ENCODE measurements at regions not wholly inside any gene's neighbourhood (a gene's known extent, or its start where the extent isn't known, plus 50 kb on each side); places are given as distances from the start of the nearest gene placed in this dataset.

GRCh38 chr3:102972350-102972749, 537.5 kb downstream of the ZPLD1 start:
- H3K4me3 Mint-ChIP-seq: no peak overlapping the region
- Histone ChIP-seq H3K9ac (no peak overlapping the region), H3F3A (ENCODE audit: low read depth) (no peaks in the 10 kb centered on the region), H3K9me3 (ENCODE audit: low read depth) (no peaks in the 10 kb centered on the region), H3K4me3 (no peak overlapping the region), H3K79me2 (ENCODE audit: low read depth) (no peaks in the 10 kb centered on the region), H4K20me1 (ENCODE audit: low read depth) (no peaks in the 10 kb centered on the region), H2AFZ (replicated peaks) (no peak overlapping the region), H3K4me2 (no peak overlapping the region), H3K27me3 (no peaks in the 10 kb centered on the region), H3K4me1 (no peaks in the 10 kb centered on the region), H3K27ac (no peak overlapping the region), H3K36me3 (no peaks in the 10 kb centered on the region)
- H3K27me3 Mint-ChIP-seq (ENCODE audit: insufficient read depth, low read depth): no peaks in the 10 kb centered on the region
- no peaks in the 10 kb centered on the region for H3K36me3 Mint-ChIP-seq
- H3K27ac Mint-ChIP-seq: no peak overlapping the region
- peaks cover 7% of the 10 kb centered on the region for H3K9me3 Mint-ChIP-seq
- no peak for TF ChIP-seq EZH2phosphoT487 (IDR thresholded peaks at IDR 0.05)
- TF ChIP-seq EZH2 (IDR thresholded peaks at IDR 0.05): no peak
- no peak for TF ChIP-seq CTCF (IDR thresholded peaks at IDR 0.05)
- no peaks in the 10 kb centered on the region for H3K4me1 Mint-ChIP-seq
- no peak for DNase-seq (ENCODE audit: low spot score)

GRCh38 chr3:102974333-102974732, 539.5 kb downstream of the ZPLD1 start:
- H2AFZ ChIP-seq (replicated peaks): no peak overlapping the region
- no peak overlapping the region for H3K4me2 ChIP-seq
- Mint-ChIP-seq H3K9me3 (peaks cover 3% of the 10 kb centered on the region), H3K4me3 (no peak overlapping the region), H3K4me1 (no peaks in the 10 kb centered on the region), H3K27ac (no peak overlapping the region), H3K27me3 (ENCODE audit: insufficient read depth, low read depth) (no peaks in the 10 kb centered on the region), H3K36me3 (no peaks in the 10 kb centered on the region)
- no peaks in the 10 kb centered on the region for H3K79me2 ChIP-seq (ENCODE audit: low read depth)
- H4K20me1 ChIP-seq (ENCODE audit: low read depth): no peaks in the 10 kb centered on the region
- no peaks in the 10 kb centered on the region for H3K27me3 ChIP-seq
- H3K36me3 ChIP-seq: no peaks in the 10 kb centered on the region
- no peaks in the 10 kb centered on the region for H3K9me3 ChIP-seq (ENCODE audit: low read depth)
- no peak for DNase-seq (ENCODE audit: low spot score)
- H3K9ac ChIP-seq: no peak overlapping the region
- no peak overlapping the region for H3K4me3 ChIP-seq
- no peaks in the 10 kb centered on the region for H3K4me1 ChIP-seq
- H3F3A ChIP-seq (ENCODE audit: low read depth): no peaks in the 10 kb centered on the region
- TF ChIP-seq EZH2 (IDR thresholded peaks at IDR 0.05): no peak
- TF ChIP-seq EZH2phosphoT487 (IDR thresholded peaks at IDR 0.05): no peak
- no peak for TF ChIP-seq CTCF (IDR thresholded peaks at IDR 0.05)
- H3K27ac ChIP-seq: no peak overlapping the region

- H3K9ac ChIP-seq: no peak overlapping the region
- Mint-ChIP-seq H3K27me3 (ENCODE audit: insufficient read depth, low read depth) (no peaks in the 10 kb centered on the region), H3K9me3 (no peaks in the 10 kb centered on the region), H3K36me3 (no peaks in the 10 kb centered on the region), H3K27ac (no peak overlapping the region), H3K4me1 (no peaks in the 10 kb centered on the region), H3K4me3 (no peak overlapping the region)
- H3K4me1 ChIP-seq: no peaks in the 10 kb centered on the region
- no peaks in the 10 kb centered on the region for H3F3A ChIP-seq (ENCODE audit: low read depth)
- H2AFZ ChIP-seq (replicated peaks): no peak overlapping the region
- no peak overlapping the region for H3K4me3 ChIP-seq
- no peak overlapping the region for H3K27ac ChIP-seq
- H3K79me2 ChIP-seq (ENCODE audit: low read depth): no peaks in the 10 kb centered on the region
- no peak for DNase-seq (ENCODE audit: low spot score)
- no peaks in the 10 kb centered on the region for H3K27me3 ChIP-seq
- no peaks in the 10 kb centered on the region for H4K20me1 ChIP-seq (ENCODE audit: low read depth)
- no peaks in the 10 kb centered on the region for H3K9me3 ChIP-seq (ENCODE audit: low read depth)
- H3K4me2 ChIP-seq: no peak overlapping the region
- no peaks in the 10 kb centered on the region for H3K36me3 ChIP-seq
- no peak for TF ChIP-seq EZH2phosphoT487 (IDR thresholded peaks at IDR 0.05)
Measured at GRCh38 chr3:102979191-102979590, 544.4 kb downstream of the ZPLD1 start.

DNA sequence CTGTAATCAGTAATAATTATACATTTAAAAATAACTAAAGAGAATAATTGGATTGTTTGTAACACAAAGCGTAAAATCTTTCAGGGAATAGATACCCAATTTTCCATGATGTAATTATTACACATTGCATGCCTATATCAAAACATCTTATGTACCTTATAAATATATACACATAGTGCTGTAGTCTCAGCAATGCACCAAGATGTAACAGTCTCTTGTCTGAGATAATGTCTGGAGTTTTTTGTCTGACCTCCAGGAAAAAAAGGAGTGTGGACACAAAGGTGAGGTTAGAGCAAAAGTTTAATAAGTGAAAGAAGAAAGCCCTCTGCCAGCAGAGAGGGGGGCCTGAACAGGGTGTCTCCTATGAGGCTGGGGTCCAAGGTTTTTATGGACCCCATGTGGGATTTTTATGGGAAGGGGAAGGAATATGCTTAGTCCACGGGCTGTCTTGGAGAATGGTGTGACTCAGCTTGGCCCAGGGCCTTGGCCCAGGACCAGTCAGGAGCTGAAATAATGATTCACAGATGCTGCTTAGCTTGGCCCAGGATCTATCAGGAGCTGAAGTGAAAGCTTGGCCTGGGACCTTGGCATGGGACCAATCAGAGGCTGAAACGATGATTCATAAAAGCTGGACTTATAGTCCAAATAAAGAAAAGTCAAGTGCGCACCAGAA, 545.0 kb downstream of the ZPLD1 start:
- Histone ChIP-seq H2AFZ (replicated peaks) (no peak overlapping the region), H3K27me3 (no peaks in the 10 kb centered on the region), H3F3A (ENCODE audit: low read depth) (no peaks in the 10 kb centered on the region), H3K36me3 (no peaks in the 10 kb centered on the region), H3K27ac (no peak overlapping the region), H3K4me2 (no peak overlapping the region), H3K9me3 (ENCODE audit: low read depth) (no peaks in the 10 kb centered on the region), H3K4me3 (no peak overlapping the region), H3K4me1 (no peaks in the 10 kb centered on the region), H4K20me1 (ENCODE audit: low read depth) (no peaks in the 10 kb centered on the region), H3K79me2 (ENCODE audit: low read depth) (no peaks in the 10 kb centered on the region), H3K9ac (no peak overlapping the region)
- no peak for DNase-seq (ENCODE audit: low spot score)
- Mint-ChIP-seq H3K27ac (no peak overlapping the region), H3K9me3 (no peaks in the 10 kb centered on the region), H3K4me1 (no peaks in the 10 kb centered on the region), H3K4me3 (no peak overlapping the region), H3K36me3 (no peaks in the 10 kb centered on the region), H3K27me3 (ENCODE audit: insufficient read depth, low read depth) (no peaks in the 10 kb centered on the region)
- no peak for TF ChIP-seq EZH2phosphoT487 (IDR thresholded peaks at IDR 0.05)
- no peak for TF ChIP-seq EZH2 (IDR thresholded peaks at IDR 0.05)
- no peak for TF ChIP-seq CTCF (IDR thresholded peaks at IDR 0.05)

Measured in neural progenitor cell (in vitro differentiated cells).